HG03066 (cell line): ENCODE measurements at regions not wholly inside any gene's neighbourhood (a gene's known extent, or its start where the extent isn't known, plus 50 kb on each side); places are given as distances from the start of the nearest gene placed in this dataset.

Source experiments
- ATAC-seq: cut with Tn5 transposase; IDR thresholded peaks from one replicate; pipeline ENCODE4 v1.9.1; 2021; ENCODE audit warnings: low read depth; ENCODE audit not compliant: unreplicated experiment

DNA sequence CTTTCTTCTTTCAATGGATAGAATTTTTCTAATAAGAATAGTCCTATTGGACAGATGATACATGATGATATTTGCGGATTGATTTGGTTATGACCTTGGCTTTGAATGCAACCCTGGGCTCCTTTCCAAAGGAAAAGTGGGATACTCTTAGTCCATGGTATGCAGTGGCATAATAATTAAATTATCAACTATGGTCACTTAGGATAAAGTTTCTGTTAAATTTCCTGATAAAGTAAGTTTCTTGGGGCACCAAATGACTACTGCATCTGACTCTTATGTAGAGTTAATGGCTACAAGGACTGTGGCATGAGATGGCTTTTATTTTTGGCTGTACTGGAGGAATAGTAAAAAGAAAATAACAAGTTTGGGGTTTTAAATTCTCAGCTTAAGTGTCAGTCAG lies 126.7 kb downstream of the QPCT start:
- ATAC-seq = no peak

- ATAC-seq = no peak
These were observed 127.6 kb downstream of the QPCT start for GRCh38 chr2:37471994-37472393.

DNA sequence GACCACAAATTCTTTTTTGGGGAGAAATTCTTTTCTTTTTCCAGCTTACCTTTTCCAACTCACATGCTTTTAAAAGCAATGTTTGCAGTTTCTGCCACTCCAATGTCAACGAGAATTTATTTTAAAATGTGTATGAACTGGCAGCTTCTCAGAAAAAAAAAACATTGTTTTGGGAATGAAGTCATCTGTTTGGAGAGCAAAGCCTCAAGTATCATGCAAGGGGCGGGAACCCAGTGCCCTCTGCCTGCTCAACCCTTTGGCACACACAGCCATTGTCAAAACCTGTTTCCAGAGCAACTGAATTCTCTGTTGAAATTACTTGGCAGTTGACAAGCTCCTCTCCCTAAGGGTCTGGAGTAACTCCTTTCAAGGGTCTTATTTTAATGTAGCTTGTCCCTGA lies 128.5 kb downstream of the QPCT start:
- ATAC-seq = no peak

DNA sequence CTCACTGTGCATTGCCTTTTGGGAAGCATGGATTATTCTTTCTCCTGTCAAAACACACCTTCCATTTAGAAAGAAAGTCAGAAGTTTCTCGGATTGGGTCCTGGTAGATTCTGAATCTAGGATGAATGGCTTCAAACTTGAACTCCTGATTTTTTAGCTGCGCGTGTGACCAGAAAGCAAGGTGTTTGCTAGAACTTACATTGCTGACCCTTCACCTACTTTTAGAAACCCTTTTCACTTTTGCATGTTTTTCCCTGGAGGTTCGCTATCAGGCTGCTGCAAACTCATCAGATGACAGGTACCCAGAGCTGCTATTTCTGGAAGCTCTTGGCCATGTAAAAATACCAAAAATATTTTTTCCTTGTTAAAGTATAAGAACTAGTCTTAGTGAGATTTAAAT lies 132.0 kb downstream of the QPCT start:
- ATAC-seq = no peak

GRCh38 chr2:37477921-37478320 lies 133.5 kb downstream of the QPCT start:
- ATAC-seq = no peak

- ATAC-seq = no peak
These were observed 136.8 kb downstream of the QPCT start for GRCh38 chr2:37481244-37481643.

DNA sequence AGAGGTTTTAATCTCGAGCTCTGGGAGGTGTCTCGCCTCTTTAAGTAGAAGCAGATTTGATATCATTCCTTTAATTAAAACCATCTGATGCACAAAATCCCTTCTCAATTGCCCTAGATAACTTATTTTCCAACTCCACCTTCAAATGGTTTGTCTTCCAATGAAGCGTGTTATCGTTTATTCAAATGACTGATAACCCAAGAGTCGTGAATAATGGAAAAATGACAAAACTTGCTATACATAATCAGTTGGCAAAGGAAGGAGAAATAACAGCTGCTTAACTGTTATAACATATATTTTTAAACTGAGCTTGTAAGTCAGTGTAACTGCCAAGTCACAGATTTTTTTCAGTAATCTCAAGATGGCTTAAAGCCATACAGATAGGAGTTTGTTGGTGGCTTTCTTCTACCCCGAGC lies 144.6 kb downstream of the QPCT start:
- no peak for ATAC-seq

DNA sequence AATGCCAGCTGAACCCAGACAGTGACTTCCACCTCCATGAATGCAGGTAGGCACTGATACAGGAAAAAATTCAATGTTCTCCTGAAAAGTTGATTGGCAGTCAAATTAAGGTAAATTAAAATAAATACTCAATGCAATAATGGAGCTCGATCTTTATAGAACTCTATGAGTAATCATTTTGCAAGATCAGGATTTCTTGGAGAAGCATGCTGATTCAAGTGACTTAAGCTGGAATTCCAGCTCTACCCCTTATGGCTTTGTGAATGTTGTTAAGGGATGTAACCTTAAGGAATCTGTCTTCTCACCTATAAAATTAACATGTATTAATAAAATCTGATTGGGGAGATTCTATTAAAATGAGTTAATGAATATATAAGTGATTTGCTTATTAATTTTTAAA lies 145.1 kb downstream of the QPCT start:
- no peak for ATAC-seq

DNA sequence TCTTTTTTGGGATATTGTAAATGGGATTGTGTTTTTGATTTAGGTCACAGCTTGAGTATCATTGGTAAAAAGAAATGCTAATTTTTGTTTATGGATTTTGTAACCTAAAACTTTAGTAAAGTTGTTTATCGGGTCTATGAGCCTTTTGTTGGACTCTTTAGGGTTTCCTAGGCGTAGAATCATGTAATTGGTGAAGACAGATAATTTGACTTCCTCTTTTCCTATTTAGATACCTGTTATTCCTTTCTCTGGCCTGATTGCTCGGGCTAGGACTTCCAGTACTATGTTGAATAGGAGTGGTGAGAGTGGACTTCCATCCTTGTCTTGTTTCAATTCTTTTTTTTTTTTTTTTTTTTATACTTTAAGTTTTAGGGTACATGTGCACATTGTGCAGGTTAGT lies 149.0 kb downstream of the QPCT start:
- ATAC-seq = no peak

DNA sequence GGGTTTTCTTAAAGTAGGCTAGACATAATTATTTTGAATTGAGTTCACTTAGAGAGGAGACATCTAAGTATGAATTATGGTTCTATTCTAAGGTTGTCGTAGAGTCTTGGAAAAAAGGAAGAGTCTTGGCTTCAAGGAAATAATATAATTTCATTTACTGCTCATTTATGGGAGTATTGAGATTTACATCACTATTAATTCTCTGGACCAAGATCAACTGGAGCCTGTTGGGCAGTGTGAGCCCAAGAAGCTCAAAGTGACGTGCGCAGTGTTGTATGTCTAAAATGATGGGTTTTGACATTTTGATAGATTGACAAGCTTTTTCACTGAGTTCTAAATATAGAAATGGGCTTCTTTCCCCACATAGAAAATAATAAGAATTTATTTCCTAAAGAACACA lies 154.7 kb downstream of the QPCT start:
- no peak for ATAC-seq

DNA sequence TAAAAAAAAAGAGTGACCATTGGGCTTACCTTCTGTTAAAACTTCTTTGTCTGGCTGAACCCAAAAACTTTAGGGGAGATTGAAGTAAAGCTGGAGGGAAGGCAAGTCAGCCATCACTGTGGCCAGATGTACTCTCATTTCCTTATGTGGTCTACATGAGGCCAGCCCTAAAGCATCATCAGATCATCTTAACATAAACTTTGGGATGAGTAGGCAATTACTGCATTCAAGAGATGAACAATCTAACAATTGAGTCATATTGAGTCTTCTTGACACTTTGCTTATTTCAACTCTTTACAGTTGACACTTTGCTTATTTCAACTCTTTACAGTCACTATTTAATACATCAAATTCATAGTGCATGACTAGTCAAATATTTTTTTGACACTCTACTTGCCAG lies 155.6 kb downstream of the QPCT start:
- no peak for ATAC-seq

DNA sequence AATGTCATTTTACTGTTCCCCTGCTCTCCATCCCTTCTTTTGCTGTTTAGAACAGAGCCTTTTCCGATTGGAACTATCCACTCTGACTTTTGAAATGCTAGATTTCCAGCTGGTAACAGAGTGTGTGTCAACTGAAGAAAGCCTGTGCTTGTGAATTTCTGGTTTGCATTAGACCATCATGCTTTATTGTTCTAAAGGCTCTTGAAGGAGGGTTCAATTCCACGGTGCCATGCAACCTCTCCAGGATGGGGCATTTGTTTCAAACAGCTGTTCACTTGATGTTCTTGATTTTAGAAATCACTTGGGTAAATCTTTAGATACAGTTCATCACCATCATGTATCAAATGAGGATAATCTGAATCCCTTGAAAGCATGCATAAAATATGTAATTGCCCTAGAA lies 156.7 kb downstream of the QPCT start:
- ATAC-seq = no peak

GRCh38 chr2:37506407-37507050 lies 162.1 kb downstream of the QPCT start:
- no peak for ATAC-seq

DNA sequence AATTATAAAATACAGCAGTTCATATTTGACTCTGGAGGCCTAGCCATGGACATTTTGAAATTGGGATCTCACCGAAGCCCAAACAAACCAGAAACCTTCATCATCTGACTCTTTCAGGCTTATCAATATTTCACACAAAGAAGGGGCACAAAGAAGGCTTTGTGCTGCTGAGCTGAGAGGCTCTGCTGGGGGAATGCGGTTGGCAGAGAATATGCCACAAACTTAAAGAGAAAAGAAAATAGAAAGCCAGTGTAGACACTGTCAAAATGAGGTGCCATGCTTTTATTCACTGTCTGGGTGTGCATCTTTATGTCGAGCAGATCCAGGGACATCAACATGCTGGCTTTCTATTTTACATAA lies 162.6 kb downstream of the QPCT start:
- ATAC-seq = no peak

DNA sequence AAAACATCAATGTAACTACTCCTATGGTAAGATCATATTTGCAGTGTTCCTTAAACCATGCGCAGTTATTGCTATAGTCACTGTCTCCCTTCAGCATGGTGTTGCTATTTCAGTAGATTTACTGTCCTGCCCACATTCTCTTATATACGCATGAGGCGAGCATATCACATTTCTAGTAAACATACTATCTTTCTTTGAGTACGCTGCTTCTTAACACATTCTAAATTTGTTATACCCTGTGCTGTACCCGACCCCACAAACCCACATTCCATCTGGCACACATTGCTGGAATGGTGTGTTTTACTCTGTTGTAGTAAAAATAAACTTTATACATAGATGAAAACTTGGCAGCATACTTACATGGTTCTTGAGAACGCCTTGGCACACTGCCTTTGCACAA lies 163.3 kb downstream of the QPCT start:
- ATAC-seq = no peak

DNA sequence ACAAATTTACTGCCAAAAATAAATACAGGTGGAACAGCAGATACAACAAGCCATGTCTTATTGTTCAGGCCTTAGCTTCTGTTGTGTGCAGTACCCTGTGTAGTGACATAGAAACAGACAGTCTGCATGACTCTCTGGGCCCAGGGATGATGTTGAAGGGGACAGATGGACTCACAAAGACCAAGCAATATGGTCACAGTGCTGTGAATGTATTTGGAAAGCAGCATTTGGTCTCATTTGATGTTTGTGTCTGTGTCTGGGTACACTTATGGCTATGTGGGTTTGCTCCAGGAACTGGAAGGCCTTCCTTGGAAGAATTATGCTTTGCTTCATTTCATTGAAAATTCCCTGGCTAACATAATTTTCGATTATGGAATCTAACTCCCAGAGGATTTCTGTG lies 158.5 kb downstream of the CDC42EP3 start:
- ATAC-seq = no peak

GRCh38 chr2:37523814-37524362 lies 147.6 kb downstream of the CDC42EP3 start:
- ATAC-seq = no peak

DNA sequence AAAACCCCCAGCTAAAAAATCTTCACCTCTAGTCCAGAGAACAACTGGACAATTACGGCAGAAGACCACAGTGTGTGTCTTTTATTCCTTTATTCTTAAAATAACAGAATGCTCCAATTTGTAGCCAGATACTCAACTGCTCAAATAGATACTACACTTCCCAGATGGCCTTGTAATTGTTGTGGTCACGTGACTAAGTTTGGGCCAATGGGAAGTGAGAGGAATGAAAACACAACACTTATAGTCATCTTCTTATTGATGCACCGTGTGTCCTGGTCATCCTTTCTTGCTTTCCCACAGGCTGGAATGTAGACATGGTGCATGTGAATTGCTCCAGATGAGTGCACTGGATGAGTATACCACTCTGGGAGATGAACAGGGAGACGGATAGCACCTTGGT lies 145.1 kb downstream of the CDC42EP3 start:
- no peak for ATAC-seq

DNA sequence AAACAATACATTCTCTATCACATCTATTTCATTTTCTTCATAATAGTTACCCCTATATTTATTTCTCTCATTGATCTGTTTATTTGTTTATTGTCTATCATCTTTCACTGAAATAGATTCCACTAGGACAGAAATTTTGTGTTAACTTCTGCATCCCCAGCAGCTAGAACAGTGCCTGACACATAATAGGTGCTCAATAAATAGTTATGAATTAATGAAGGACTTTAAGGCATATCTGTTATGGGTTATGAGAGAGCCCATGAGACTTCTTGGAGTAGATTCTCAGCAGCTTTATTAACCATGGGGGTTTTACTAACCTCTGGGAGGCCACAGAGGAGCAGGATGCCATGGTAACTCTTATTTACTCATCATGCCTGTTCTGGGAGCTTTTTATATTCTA lies 144.6 kb downstream of the CDC42EP3 start:
- ATAC-seq = no peak

GRCh38 chr2:37527361-37527760 lies 144.1 kb downstream of the CDC42EP3 start:
- ATAC-seq = no peak

- no peak for ATAC-seq
These were observed 141.5 kb downstream of the CDC42EP3 start for GRCh38 chr2:37529830-37530415.

DNA sequence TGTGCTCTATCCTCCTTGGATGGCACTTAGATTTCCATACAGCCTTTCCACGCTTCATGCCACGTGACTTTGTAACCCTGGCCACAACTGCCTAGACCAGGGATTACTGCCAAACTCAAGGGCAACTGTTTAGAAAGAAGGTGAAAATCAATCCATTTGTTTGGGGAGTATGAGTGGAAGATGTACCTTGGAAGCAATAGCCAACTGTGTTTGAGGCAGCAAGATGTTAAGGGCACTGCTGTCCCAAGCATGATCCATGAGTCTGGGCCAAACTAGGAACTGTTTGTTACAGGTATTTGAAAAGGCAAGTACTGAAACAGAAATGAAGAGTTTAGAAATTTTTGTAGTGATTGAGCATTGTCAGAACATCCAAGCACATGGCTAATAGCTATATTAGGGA lies 138.9 kb downstream of the CDC42EP3 start:
- no peak for ATAC-seq

DNA sequence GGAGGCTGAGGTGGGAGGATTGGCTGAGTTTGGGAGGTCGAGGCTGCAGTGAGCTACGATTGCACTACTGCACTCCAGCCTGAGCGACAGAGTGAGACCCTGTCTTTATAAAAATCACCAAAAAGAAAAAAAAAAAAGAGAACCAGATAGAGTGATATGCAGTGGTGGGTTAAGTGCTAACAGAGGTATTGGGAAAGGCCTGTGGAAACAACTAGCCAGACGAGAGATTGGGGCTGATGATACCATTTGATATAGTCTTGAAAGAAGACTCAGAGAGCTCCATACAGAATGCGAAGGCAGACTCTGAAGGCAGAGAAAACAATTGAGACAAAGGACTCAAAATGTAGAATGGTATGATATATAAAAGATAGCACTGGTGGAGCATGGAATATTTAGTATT lies 134.1 kb downstream of the CDC42EP3 start:
- ATAC-seq = no peak
